Retina (tissue), 1 donor: ENCODE measurements at regions not wholly inside any gene's neighbourhood (a gene's known extent, or its start where the extent isn't known, plus 50 kb on each side); places are given as distances from the start of the nearest gene placed in this dataset.
A peak's percentile ranks its signal among the peaks of the same experiment; 100 is the strongest.
"Not testable (repeated sequence)": the region's sequence is repeated elsewhere in the genome, so short reads cannot be mapped to it uniquely, and the experiment has no call there.

Source experiments
- DNase-seq: peaks from one replicate; pipeline ENCODE4 v3.0.0-alpha.2; 2016

DNA sequence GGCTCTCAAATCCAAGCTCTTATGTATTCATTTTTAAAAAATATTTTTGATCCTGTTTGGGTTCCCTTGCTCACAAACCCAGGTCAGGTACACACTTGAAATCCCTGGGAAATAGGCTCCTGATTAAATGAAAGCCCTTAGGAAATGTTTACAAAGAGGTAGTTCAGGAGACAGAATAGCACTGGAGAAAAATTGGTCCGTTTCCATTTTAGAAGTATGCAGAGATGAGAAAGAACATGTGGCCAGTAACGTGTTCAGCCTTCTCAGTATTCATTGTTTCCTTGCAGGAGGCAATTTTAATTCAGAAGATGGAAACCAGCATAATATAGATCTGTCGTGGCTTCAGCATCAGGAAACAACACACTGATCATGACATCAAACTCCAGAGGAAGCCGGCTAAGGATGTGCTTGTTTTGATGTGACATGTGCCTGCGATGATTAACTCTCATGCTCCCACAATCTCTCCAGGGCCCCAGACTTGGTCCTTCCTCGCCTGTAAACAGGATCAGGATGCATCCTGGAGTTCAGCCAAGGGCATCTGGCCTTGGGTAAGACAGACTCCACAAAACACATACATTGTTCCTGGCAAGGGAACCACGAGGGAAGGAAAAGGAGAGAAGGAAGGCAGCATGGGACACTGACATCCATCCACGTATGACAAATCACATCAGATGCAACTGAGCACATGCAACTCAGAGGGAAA lies 350.5 kb upstream of the THBS1 start:
- peak; percentile 21 for DNase-seq

DNA sequence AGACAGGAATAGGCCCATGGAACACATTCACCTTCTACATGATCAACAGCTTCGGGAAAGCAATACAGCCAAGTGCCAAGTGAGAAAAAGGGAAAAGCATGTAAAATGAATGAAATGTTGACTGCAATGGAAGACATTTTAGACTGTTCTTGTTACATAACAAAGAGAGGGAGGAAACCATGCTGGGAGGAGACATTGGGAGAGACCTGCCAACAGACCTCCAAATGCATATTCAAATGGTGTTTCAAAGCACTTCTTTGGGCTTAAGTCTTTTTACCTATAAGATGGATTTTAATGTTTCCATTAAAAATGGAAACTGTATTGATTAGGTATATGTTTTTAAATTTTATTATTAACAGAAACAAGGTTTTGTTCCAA lies 350.0 kb upstream of the THBS1 start:
- no peak for DNase-seq

DNA sequence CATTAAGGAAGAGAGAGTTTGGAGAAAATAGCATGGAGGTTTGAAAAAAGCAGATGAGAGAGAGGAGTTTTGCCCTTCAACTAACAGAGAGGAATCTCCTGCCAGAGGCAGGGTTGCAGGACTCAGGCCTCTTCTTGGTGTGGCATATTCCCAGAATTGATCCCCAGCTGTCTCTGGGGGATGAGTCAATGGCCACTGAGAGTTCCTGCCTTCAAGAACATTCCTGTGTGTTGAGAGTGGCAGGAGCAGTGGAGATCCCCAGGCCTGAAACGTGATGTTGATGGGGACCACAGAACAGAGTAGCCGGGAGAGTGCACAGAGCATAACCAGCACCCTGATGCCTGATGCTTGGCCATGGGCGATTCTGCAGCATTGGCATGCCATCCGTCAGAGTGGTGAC lies 348.4 kb upstream of the THBS1 start:
- DNase-seq = no peak

DNA sequence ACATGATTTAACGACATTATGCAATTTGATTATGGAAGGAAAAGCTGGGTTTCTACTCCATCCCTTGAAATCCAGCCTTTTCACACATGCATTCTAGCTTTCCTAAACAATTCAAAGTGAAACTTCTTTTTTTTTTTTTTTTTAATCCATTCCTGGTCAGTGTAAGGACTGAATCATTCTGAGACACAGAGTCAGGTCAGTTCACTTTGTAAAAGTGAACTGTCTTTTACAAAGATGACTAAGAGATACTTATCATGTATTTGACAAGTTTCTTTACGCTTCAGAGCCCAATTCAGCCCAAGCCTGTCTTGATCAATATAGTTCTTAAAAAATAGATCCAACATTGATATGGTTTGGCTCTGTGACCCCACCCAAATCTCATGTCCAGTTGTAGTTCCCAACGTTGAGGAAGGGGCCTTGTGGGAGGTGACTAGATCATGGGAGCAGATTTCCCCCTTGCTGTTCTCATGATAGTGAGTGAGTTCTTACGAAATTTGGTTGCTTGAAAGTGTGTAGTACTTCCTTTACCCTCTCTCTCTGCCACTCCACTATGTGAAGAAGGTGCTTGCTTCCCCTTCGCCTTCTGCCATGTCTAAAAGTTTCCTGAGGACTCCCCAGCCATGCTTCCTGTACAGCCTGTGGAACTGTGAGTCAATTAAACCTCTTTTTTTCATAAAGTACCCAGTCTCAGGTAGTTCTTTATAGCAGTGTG lies 345.6 kb upstream of the THBS1 start:
- no peak for DNase-seq

DNA sequence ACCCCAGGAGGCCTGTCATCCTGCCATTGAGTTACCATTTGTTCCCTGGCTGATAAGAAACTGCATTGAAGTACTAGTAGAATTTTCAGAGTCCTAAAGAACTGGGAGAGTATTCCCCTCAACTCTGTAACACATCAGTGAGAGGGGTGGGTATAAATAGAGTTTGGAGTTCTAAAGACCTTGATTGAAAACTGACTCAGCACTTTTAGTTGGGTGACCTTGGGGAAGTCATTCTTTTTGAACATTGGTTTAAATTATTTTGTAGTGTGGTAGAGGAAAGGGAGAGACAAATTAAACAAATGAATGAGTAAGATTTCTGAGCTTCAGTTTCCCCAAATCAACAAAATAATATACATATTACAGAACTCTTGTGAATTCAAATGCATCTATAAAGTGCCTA lies 344.5 kb upstream of the THBS1 start:
- DNase-seq = no peak

DNA sequence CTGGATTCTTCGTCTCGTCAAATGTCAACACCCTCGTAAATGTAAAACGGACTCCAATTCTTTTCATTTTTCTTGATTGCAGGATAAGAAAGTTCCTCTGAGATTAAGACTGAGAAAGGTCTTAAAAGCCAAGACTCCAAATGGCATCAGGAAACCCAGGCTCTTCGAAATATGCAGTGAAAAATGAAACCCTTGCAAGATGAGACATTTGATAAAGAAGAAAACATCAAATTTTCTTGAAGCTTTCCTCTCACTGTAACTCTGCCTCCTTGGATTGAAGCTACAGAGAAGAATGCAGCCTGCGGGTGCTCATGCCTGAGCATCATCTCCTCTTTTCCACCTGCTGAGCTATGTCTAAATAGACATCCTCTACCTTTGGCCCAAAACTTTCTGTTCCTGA lies 342.4 kb upstream of the THBS1 start:
- DNase-seq = no peak

DNA sequence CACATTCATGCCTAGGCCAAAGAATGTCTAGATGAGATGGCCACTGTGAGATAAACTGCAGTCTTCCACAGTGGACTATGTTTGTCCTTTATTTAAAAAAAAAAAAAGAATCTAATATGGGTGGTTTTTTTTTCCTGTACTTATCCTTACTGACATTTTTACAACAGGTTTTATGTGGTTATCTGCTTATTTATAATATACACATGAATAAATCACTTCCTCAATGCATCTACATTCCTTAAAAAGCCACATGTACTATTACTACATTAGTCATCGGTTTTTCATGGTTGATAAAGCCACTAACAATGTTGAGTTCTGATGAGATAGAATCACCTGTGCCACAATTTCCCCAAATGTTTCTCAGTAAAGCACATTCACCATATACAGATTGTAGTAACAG lies 341.3 kb upstream of the THBS1 start:
- DNase-seq = no peak

DNA sequence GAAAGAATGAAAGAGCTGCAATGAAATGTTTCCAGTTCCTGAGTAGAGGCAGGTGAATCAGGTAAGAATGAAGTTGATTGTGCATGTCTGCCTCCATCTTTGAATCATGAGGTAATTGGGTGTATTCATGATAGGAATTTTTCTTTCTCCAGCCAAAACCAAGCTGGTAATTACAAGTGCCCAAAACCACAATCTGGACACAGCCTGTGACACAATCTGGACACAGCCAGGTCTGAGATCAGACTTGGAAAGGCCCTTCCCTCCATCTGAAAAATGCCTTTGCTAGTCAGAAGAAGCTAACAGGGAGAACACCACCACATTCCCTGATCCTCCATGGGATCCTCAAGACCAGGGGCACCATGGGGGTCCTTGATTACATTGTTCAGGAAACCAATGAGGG lies 338.5 kb upstream of the THBS1 start:
- DNase-seq = no peak

DNA sequence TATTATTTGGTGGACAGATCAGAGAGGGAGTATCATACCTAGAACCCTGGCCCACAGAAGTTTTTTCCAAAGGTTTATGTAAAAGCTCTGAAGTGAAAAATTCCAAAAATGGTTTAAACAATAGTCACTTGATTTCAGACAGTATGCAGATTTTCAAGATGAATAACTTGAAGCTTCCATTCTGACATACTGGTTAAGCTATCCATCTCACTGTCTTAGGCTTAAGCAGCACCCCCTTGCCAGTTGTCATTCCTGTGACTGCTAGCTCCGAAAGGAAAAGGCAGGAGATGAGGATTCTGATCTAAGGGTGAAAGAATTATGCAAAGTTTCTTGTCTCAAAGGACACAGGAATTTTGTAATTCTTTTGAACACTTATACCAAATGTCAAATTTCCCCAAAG lies 337.5 kb upstream of the THBS1 start:
- no peak for DNase-seq

DNA sequence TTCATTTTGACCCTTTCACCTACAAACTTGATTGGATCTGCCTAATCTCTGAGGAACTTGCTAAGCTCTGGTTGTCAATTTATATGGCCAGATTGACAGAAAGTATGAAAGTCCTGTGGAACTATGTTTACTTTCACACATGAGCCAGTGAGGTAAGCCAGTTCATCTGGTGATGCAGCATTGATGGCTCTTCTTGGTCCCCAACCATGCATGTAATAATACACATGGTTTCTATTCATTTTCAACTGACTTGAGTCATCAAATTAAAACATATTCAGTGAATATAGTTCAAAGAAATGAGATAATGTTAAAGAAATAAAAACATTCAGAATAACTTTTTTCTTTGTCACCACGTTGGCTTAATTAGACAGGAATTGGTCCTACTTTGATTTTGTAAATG lies 336.1 kb upstream of the THBS1 start:
- no peak for DNase-seq

DNA sequence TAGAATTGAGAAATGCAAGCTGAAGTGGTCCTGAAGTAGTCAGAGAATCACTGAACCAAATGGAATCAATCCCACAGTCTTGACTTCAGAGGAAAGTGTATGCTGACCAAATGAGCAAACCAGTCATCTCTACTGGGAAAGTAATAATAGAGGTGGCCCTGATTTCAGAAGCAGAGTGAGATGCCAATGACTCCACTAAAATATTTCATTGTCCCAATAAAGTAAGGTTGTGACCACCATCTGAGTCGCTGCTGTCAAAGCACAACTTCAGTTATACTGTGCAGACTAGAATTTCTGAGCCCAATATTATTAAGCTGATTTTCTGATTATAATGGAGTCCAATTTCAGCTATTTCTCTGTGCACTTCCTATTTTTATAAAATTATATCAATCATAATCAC lies 334.4 kb upstream of the THBS1 start:
- no peak for DNase-seq

DNA sequence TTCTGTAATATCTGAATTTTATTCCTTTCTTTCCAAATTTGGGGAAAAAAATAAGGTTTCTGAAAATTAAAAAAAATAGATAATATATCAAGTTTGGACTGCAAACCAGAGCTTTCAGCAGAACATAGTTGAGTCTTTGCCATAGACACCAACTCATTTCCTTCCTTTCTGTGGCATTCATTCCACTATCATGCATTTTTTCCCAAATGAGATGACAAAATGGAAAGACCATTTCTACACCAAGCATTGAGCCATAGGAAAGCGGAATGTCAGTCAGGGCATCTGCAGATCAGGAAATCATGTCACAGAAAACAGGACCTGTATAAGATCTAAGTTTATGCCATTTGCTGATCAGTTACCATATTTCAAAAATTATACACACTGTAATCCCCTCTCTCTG lies 333.3 kb upstream of the THBS1 start:
- no peak for DNase-seq

DNA sequence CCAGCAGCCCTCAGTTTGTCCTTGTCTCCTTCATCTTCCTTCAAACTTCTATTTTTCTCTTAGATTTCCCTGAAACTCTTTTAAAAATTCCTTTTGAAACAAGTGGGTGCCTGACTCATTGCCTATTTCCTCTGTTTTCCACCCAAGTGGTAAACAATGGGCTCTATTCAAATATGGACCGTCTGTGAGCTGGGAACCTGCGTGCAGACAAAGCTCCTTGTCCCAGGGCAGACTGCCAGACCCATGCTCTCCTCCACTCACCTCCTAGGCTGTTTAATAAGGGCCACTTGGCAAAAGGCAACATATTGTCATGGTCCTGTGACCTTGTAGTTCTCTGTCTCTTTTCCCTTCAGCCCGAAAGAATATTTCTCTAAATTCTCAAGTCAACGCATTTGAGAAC lies 332.7 kb upstream of the THBS1 start:
- no peak for DNase-seq

DNA sequence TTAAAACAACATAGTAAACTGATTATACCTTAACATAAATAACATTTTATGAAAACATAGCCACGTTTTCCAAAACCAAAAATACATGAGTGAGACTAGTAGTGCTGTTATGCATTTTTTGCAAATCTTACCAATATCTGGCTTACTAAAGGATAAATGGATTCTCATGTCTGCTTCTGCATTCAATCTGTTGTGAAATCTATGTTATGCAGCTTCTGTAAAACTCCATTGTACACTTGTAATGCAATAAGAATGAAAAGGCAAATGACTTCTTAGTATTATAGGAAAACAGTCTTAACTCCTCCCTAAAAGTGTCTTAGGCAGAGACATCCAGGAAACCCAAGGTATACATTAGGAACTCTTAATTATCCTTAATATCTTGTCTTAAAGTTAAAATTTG lies 330.9 kb upstream of the THBS1 start:
- no peak for DNase-seq

DNA sequence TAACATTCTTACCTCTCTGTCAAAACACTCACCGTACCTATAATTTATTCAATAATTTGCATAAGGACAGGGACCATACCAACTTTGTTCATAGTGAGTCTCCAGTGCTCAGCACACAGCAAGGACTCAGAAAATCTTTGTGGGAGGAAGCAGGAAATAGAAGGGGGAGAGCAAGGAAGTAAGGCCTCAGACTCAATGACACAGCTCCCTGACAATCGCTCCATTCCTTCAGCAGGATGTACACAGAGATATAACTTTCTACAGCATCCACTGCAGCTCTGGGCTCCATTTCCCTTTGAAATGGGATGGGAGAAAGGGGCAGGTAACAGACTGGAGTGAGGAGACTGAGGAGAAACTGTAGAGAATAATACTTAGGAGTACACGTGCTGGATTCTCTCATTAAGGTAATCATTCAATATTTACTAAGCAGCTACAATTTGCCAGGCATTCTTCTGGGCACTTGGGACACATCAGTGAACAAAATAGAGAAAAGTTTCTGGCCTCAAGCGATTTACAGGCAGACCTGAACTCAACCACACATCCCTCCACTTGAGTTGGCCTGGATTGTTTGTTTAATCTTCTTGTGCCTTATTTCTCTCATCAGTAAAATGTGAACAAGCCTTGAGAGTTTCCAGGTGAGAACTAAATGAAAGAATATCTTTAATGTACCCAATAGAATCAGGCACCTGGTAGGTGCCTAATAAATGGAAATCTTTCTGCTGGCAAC lies 330.3 kb upstream of the THBS1 start:
- no peak for DNase-seq

DNA sequence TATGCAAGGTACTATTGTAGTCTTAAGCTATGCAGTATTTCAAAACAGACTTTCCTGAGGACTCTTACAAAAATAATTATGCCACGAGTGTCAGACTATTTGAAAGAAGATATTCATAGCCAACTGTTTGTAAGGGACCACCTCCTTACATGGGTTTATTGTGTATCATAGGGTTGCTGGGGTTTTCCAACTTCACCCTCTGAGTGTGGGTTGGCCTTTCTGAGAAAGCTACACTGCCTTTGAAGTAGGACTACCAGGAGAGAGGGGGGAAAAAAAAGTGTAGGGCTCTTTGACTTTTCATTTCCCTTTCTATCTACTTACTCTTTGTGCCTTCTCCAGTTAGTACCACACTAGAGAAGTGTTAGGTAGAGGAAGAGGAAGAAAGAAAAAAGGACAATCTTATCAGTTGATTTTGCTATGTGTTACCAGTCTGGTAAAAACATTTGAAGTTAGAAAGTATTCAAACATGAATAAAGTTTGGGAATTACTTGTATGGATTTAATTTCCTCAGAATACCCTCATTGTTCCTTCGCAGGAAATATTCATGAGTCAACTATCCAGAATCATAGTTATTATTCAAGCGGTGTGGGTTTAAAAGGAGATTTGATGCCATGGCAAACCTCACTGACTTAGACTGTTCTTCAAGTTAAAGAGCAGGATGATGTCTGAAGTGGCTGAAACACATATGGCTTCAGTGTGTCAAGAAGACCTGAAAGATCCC lies 329.3 kb upstream of the THBS1 start:
- no peak for DNase-seq

DNA sequence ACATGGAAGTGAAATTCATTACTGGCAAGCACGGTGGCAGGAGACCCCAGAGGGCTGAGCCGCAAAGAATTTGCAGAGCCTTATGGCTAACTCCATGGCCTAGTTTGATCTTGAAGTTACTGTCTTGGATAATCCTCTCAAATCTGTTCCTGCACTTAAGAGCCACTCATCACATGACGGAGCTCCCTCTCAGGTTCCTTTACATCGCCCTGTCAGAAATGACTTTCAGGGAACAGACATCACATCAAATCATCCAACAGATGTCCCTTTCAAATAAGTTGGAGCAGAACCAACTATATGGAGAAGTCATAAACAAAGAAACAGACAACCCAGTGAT lies 328.8 kb upstream of the THBS1 start:
- DNase-seq = no peak

DNA sequence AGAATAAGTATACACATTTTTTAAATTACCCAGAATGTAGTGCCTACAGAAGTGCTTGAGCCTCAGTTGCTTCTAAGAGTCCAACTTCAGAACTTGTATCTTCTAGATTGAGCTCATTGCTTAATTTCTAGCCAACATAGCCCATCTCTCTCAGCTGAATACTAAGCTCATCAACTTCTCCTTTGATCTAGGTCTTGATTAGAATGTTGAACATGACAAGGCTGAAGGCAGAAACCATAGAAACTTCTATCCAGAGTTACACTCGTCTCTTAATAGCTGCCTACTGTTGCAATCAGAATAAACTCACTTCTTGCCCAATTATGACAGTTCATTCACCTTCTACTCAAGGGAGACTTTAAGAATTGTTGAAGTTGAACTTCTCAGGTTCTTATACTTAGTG lies 327.3 kb upstream of the THBS1 start:
- no peak for DNase-seq

DNA sequence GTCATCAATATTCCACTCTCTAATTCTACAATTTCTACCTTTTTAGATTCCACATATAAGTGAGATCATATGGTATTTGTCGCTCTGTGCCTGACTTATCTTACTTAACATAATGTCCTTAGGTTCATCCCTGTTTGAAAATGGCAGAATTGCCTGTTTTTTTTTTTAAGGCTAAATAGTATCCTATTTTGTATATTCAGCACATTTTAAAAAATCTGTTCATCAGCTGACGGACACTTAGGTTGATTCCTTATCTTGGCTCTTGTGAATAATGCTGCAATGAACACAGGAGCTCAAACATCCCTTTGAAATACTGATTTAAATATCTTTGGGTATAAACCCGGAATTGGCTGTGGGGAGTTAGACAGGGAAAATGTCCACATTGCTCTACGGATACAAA lies 326.7 kb upstream of the THBS1 start:
- DNase-seq = no peak

DNA sequence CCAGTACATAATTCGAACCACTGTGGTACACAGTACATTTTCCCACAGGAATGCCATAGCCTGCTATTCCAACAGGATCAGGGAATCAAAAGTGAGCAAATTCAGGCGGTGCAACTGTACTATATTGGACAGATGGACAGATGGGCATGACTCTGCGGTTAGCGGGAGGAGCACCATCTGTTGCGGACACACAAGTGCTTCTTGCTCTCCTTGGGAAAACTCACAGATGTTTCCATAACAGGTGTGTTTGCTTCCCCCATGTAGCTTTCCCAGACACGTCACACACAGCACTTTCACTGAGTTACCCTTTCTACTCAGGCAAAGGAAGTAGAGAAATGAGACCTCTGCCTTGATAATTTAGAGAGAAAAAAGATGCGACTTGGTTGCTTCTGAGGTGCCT lies 325.1 kb upstream of the THBS1 start:
- DNase-seq = no peak

DNA sequence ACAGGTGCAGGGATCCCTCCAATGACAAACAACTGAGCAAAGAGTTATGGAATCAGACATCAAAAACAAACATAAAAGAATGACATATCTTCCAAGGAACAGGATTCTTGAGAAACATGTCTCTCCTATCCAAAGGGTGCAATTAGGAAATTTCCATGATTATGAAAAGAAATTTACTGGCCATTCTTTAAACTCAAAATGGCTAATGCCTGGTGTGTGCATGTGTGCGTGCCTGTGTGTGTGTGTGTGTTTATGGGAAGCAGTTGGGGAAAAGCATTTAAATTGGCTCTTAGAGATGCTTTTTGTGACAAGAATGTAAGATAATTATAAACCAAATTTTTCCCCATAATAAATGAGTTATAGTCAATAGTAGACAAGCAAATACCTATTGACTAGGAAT lies 320.5 kb upstream of the THBS1 start:
- DNase-seq = no peak

DNA sequence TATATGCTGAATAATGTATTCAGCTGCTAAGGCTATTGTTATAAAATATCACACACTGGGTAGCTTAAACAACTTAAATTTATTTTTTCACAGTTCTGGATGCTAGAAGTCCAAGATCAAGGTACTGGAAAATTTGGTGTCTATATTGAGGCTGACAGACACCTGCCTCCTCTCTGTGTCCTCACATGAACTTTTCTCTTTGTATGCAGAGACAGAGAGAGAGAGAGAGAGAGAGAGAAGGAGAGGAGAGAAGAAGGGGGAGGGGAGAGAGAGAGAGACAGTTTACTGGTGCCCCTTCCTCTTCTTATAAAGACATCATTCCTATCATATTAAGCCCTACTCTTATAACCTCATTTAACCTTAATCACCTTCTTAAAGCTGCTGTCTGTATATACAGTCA lies 320.1 kb upstream of the THBS1 start:
- no peak for DNase-seq

DNA sequence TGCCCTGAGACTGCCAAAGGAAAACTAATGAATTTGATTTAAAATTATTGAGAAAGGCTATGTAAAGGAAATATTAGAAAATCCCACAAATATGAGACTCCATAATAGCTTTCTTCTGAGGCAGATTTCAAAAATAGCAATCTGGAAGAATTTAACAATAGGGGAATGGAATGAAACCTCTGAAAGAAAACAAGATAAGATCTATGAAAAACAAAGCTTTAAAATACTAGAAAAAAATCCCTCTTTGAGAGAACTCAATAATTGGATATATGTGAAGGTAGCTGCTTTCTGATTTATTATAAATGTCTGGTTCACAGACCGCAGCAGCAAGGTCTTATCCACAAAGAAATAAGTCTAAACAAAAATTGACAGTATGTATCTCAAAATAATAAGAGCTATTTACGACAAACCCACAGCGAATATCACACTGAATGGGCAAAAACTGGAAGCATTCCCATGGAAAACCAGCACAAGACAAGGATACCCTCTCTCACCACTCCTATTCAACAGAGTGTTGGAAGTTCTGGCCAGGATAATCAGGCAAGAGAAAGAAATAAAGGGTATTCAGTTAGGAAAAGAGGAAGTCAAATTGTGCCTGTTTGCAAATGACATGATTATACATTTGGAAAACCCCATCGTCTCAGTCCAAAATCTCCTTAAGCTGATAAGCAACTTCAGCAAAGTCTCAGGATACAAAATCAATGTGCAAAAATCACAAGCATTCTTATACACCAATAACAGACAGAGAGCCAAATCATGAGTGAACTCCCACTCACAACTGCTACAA lies 319.3 kb upstream of the THBS1 start:
- DNase-seq = not testable (repeated sequence)
